Colon (tissue), 2 donors: ENCODE measurements at regions not wholly inside any gene's neighbourhood (a gene's known extent, or its start where the extent isn't known, plus 50 kb on each side); places are given as distances from the start of the nearest gene placed in this dataset.
"Not testable (repeated sequence)": the region's sequence is repeated elsewhere in the genome, so short reads cannot be mapped to it uniquely, and the experiment has no call there.

Experiments
- FAIRE-seq: peaks from 2 replicates; lab custom pipeline; 2012; peaks lifted over from hg19 to GRCh38; lab: Jason Lieb, UNC
- donor health status: control.
- donor health status: control.

DNA sequence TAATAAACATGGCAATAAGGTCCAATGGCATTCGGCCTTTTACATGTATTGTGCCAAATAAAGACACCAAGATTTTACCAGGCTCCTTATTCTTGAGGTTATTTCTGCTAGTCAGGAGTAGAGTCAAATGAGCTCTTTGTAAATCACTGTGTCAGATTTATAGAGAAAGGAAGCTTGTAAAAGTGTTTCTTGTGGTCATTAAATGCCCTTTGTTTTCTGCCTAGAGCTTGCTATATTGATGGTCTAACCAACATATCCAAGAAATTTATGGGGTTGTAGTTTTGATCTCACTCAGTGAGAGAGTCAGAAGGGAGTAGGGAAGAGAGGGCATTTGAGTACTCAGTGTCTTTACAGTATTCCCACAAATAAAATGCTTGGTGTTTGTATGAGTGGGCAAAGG lies 86.2 kb upstream of the FRMPD4 start:
- no peak for FAIRE-seq

DNA sequence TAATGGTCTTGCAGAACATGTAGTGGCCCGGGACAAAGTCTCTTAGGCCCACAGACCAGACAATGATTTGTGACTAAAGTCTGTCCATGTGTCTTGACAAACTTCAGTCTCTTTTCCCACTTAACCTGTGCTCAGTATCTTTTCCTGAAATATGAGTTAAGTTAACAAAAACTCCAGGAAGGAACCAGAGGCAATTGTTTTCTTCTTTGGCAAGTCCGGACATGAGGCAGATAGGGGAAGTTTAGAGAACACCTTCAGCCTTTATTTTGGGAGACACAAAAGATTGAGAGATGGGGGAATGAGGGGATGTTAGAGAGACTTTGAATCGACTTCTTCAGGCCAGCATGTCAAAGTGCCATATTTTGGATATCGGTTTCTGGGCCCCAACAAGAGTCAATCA lies 80.2 kb upstream of the FRMPD4 start:
- peak; percentile 31 for FAIRE-seq

DNA sequence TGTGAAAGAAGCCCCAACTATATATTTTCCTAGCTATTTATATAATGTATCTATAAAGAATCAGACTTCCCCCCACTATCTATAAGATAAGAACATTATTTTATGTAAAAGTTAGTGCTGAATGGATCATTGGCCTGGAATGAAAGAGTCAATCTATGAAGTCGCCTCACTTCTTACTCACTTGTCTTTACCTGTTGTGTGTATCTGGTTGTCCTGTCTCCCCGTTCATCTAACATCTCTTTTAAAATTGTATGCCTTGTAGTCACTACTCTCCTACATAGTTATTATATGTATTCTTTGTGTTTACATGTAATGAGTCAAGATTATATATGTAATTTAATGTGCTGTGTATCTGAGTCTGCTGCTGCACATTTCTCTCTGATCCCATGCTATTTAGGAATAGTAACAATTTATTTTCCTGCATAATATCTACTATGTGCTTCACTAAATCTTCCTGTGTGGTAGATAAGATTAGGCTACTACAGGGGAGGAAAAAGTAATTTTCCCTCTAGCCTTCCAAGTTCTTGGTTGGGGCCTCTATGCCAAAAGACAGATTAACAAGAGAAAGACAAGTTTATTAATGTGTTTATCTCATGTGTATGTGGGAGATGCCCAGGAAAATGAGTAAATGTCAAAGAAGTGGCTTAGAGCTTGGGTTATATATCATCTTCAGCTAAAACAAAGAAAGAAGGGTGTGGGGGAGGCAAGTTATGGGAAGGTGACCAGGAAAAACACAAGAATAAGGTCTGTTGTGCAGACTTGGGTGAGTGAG lies 77.6 kb upstream of the FRMPD4 start:
- FAIRE-seq = no peak

DNA sequence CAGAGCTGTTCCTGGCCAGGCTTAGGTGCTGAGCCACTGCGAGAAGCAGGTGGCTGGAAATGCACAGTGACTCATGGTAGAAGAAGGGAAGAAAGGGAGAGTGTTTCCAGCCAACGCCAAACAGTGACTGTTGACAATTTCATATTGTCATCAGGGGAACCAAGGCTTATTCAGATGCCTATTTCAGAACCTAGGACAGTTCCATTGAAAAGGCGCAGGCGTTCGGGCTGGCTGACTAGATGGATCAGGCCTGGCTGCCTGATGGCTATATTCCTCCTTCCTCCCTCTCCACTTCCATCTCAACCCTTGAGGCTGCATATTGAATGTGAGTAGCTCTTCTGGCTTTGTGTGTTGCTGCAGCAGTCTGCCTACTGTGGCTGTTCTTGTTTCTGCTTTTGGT lies 73.0 kb upstream of the FRMPD4 start:
- FAIRE-seq = no peak

DNA sequence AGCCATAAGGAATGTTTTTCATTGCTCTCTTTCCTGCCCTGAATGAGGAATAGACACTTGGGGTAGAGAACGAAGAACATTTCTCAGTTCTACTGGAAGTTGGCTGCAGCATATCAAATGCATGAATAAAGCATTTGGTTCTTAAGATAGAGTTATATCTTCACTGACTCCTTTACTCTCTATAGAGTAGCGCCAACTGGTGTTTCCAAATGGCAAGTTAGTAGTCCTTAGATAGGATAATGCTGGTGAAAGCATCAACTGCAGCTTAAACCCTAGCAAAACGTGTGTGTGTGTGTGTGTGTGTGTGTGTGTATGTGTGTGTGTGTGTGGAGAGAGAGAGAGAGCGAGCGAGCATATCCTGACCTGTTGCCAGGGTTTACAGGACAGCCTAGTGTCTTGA lies 62.2 kb upstream of the FRMPD4 start:
- FAIRE-seq = no peak

DNA sequence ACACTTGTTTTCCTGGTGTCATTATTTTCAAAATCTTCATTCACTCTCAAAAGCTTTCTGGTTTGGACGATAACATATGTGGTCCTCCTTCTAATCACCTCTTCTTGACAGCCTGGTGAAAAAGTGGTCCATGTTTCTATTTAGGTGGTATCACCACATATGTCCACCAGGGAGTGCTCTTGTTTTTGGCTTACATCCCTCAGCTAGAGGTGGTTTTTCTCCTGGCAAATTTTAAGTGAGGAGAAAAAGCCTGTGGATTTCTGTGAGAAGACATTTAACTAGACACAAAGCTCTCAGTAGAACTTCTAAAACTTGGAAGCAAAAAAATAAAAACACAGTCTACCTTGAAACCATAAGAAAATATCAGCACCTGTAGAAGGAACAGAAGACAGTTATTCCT lies 58.0 kb upstream of the FRMPD4 start:
- FAIRE-seq = peak; percentile 10

DNA sequence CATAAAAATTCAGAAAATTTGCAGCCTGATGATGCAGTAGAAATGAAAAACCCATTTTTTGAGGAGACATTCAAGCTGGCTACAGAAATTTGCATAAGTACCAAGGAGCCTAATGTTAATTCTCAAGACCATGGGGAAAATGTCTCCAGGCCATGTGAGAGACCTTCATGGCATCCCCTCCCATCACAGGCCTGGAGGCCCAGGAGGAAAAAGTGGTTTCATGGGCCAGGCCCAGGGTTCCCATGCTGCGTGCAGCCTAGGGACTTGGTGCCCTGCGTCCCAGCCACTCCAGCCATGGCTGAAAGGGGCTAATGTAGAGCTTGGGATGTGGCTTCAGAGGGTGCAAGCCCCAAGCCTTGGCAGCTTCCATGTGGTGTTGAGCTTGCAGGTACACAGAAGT lies 55.3 kb upstream of the FRMPD4 start:
- FAIRE-seq = not testable (repeated sequence)
